ENCODE measurements at regions not wholly inside any gene's neighbourhood (a gene's known extent, or its start where the extent isn't known, plus 50 kb on each side); places are given as distances from the start of the nearest gene placed in this dataset.

DNA sequence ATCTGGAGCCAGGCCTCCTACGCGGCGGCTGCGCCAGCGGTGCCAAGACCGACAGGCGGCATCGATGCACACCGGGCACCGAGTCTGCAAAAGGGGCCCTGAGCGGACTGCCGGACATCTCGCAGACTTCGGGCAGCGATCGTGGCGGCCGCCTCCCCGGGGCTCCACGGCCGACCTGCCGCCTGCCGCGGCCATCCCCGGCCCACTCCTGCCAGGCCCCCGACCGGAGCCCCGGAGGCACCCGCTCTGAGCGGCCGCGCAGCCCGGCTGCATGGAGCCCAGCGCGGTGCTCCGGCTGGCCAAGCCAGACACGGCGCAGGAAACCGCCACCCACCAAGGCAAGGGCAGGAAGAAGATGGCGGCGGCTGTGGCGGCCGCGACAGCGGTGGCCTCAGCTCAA lies 154.2 kb upstream of the KCTD7 start:
- TF ChIP-seq, protein P1, sequence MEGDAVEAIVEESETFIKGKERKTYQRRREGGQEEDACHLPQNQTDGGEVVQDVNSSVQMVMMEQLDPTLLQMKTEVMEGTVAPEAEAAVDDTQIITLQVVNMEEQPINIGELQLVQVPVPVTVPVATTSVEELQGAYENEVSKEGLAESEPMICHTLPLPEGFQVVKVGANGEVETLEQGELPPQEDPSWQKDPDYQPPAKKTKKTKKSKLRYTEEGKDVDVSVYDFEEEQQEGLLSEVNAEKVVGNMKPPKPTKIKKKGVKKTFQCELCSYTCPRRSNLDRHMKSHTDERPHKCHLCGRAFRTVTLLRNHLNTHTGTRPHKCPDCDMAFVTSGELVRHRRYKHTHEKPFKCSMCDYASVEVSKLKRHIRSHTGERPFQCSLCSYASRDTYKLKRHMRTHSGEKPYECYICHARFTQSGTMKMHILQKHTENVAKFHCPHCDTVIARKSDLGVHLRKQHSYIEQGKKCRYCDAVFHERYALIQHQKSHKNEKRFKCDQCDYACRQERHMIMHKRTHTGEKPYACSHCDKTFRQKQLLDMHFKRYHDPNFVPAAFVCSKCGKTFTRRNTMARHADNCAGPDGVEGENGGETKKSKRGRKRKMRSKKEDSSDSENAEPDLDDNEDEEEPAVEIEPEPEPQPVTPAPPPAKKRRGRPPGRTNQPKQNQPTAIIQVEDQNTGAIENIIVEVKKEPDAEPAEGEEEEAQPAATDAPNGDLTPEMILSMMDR (IDR thresholded peaks at IDR 0.05; ENCODE audit: insufficient read depth, low read depth, low read length): no peak
- no peak for TF ChIP-seq EZH2 (IDR thresholded peaks at IDR 0.05; ENCODE audit: insufficient read depth, low read length)
